Hypothalamus (tissue), 51 donors: ENCODE measurements at regions not wholly inside any gene's neighbourhood (a gene's known extent, or its start where the extent isn't known, plus 50 kb on each side); places are given as distances from the start of the nearest gene placed in this dataset.

Experiments used
- DNase-seq, 51 donors: peaks; one replicate each; lab custom pipeline; 2025; lab: John Stamatoyannopoulos, UW

GRCh38 chr6:134866563-134866962, 83.3 kb downstream of the ALDH8A1 start:
- DNase-seq, result no peak

GRCh38 chr6:134864558-134864957, 85.3 kb downstream of the ALDH8A1 start:
- DNase-seq, result no peak

GRCh38 chr6:134863763-134864510, 86.0 kb downstream of the ALDH8A1 start:
- no peak for DNase-seq

GRCh38 chr6:134854366-134854765, 95.5 kb downstream of the ALDH8A1 start:
- DNase-seq, result no peak

- DNase-seq, result no peak
Observed at GRCh38 chr6:134853111-134854055, 96.5 kb downstream of the ALDH8A1 start.

GRCh38 chr6:134851548-134851947, 98.4 kb downstream of the ALDH8A1 start:
- DNase-seq, result no peak

GRCh38 chr6:134850721-134851305, 99.1 kb downstream of the ALDH8A1 start:
- DNase-seq, result no peak

- no peak for DNase-seq
Observed at GRCh38 chr6:134849920-134850447, 99.9 kb downstream of the ALDH8A1 start.

- no peak for DNase-seq
Observed at GRCh38 chr6:134848076-134848475, 101.8 kb downstream of the ALDH8A1 start.

GRCh38 chr6:134846865-134847264, 103.0 kb downstream of the ALDH8A1 start:
- no peak for DNase-seq

- DNase-seq, result no peak
Observed at GRCh38 chr6:134846031-134846430, 103.9 kb downstream of the ALDH8A1 start.

GRCh38 chr6:134844120-134844519, 105.8 kb downstream of the ALDH8A1 start:
- no peak for DNase-seq

- no peak for DNase-seq
Observed at GRCh38 chr6:134840086-134840867, 109.6 kb downstream of the ALDH8A1 start.

- DNase-seq, result no peak
Observed at GRCh38 chr6:134835993-134836392, 113.9 kb downstream of the ALDH8A1 start.

GRCh38 chr6:134830940-134831339, 119.0 kb downstream of the ALDH8A1 start:
- no peak for DNase-seq

- DNase-seq, result no peak
Observed at GRCh38 chr6:134830194-134830593, 119.7 kb downstream of the ALDH8A1 start.

- DNase-seq, result no peak
Observed at GRCh38 chr6:134828641-134829040, 121.3 kb downstream of the ALDH8A1 start.

- DNase-seq, result no peak
Observed at GRCh38 chr6:134826889-134827737, 122.8 kb downstream of the ALDH8A1 start.

GRCh38 chr6:134823710-134824034, 126.2 kb downstream of the ALDH8A1 start:
- no peak for DNase-seq
